ENCODE measurements at regions not wholly inside any gene's neighbourhood (a gene's known extent, or its start where the extent isn't known, plus 50 kb on each side); places are given as distances from the start of the nearest gene placed in this dataset.
"Not testable (repeated sequence)": the region's sequence is repeated elsewhere in the genome, so short reads cannot be mapped to it uniquely, and the experiment has no call there.

GRCh38 chr14:66254038-66254437, 232.1 kb upstream of the CCDC196 start:
- no peak overlapping the region for H3K27ac ChIP-seq
- TF ChIP-seq, protein P1, sequence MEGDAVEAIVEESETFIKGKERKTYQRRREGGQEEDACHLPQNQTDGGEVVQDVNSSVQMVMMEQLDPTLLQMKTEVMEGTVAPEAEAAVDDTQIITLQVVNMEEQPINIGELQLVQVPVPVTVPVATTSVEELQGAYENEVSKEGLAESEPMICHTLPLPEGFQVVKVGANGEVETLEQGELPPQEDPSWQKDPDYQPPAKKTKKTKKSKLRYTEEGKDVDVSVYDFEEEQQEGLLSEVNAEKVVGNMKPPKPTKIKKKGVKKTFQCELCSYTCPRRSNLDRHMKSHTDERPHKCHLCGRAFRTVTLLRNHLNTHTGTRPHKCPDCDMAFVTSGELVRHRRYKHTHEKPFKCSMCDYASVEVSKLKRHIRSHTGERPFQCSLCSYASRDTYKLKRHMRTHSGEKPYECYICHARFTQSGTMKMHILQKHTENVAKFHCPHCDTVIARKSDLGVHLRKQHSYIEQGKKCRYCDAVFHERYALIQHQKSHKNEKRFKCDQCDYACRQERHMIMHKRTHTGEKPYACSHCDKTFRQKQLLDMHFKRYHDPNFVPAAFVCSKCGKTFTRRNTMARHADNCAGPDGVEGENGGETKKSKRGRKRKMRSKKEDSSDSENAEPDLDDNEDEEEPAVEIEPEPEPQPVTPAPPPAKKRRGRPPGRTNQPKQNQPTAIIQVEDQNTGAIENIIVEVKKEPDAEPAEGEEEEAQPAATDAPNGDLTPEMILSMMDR (conservative IDR thresholded peaks at IDR 0.05; ENCODE audit: low read depth, low read length), result no peak
- no peak overlapping the region for H3K9ac ChIP-seq
- H2AFZ ChIP-seq (ENCODE audit: low read depth), result no peak overlapping the region
- no peaks in the 10 kb centered on the region for H3K36me3 ChIP-seq (ENCODE audit: insufficient read depth)
- no peaks in the 10 kb centered on the region for H3K4me1 ChIP-seq (ENCODE audit: low read depth, poor library complexity, severe bottlenecking)
- H3K4me2 ChIP-seq, result no peak overlapping the region
- no peaks in the 10 kb centered on the region for H3K27me3 ChIP-seq (ENCODE audit: insufficient read depth, low read depth)
- no peaks in the 10 kb centered on the region for H4K20me1 ChIP-seq (ENCODE audit: insufficient read depth)
- H3K4me3 ChIP-seq (IDR thresholded peaks at IDR 0.05; ENCODE audit: insufficient read depth, low read depth, low read length), result no peak overlapping the region
- H3K79me2 ChIP-seq (ENCODE audit: insufficient read depth, low read depth), result no peaks in the 10 kb centered on the region

DNA sequence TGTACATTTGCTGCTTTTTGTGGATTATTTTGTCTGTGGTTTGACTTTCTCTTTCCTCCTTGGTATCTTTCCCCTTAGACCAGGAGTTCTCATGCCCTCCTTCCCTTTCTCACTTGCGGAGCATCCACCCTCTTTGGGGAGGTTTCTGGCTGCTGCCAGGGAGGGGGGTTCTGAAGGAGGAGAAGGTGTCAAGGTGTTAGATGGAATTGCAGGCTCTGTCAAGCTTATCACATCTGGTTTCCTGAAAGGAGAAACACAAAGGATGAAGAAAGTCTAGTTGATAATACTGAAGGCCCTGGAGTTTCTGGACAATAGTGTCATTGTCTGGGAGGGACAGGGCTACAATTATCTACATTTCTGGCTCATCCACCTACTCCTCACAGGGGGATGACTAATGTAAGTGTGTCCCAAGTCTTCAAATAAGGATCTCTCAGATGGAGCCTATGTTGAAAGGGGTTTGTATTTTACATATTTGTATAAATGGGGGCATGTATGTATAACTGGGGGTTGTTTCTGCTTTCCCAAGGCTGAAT, 217.3 kb upstream of the CCDC196 start:
- H3K9ac ChIP-seq, result no peak overlapping the region
- no peak overlapping the region for H3K4me3 ChIP-seq (IDR thresholded peaks at IDR 0.05; ENCODE audit: insufficient read depth, low read depth, low read length)
- no peaks in the 10 kb centered on the region for H3K27me3 ChIP-seq (ENCODE audit: insufficient read depth, low read depth)
- H3K27ac ChIP-seq, result no peak overlapping the region
- no peaks in the 10 kb centered on the region for H3K4me1 ChIP-seq (ENCODE audit: low read depth, poor library complexity, severe bottlenecking)
- TF ChIP-seq, protein P1 (conservative IDR thresholded peaks at IDR 0.05; ENCODE audit: low read depth, low read length), result no peak
- H2AFZ ChIP-seq (ENCODE audit: low read depth), result no peak overlapping the region
- no peak overlapping the region for H3K4me2 ChIP-seq
- no peaks in the 10 kb centered on the region for H3K79me2 ChIP-seq (ENCODE audit: insufficient read depth, low read depth)
- no peaks in the 10 kb centered on the region for H4K20me1 ChIP-seq (ENCODE audit: insufficient read depth)
- no peaks in the 10 kb centered on the region for H3K36me3 ChIP-seq (ENCODE audit: insufficient read depth)

GRCh38 chr14:66272221-66272620, 213.9 kb upstream of the CCDC196 start:
- Histone ChIP-seq H3K9ac (no peak overlapping the region), H3K4me1 (ENCODE audit: low read depth, poor library complexity, severe bottlenecking) (no peaks in the 10 kb centered on the region), H3K4me2 (no peak overlapping the region), H4K20me1 (ENCODE audit: insufficient read depth) (no peaks in the 10 kb centered on the region), H3K79me2 (ENCODE audit: insufficient read depth, low read depth) (no peaks in the 10 kb centered on the region), H3K27me3 (ENCODE audit: insufficient read depth, low read depth) (no peaks in the 10 kb centered on the region), H3K27ac (no peak overlapping the region), H2AFZ (ENCODE audit: low read depth) (no peak overlapping the region), H3K4me3 (IDR thresholded peaks at IDR 0.05; ENCODE audit: insufficient read depth, low read depth, low read length) (no peak overlapping the region), H3K36me3 (ENCODE audit: insufficient read depth) (no peaks in the 10 kb centered on the region)
- TF ChIP-seq, protein P1 (conservative IDR thresholded peaks at IDR 0.05; ENCODE audit: low read depth, low read length), result no peak

GRCh38 chr14:66273261-66273832, 212.8 kb upstream of the CCDC196 start:
- Histone ChIP-seq H3K79me2 (ENCODE audit: insufficient read depth, low read depth) (no peaks in the 10 kb centered on the region), H3K4me3 (IDR thresholded peaks at IDR 0.05; ENCODE audit: insufficient read depth, low read depth, low read length) (no peak overlapping the region), H3K4me2 (no peak overlapping the region), H3K27me3 (ENCODE audit: insufficient read depth, low read depth) (no peaks in the 10 kb centered on the region), H3K9ac (no peak overlapping the region), H3K36me3 (ENCODE audit: insufficient read depth) (no peaks in the 10 kb centered on the region), H3K4me1 (ENCODE audit: low read depth, poor library complexity, severe bottlenecking) (no peaks in the 10 kb centered on the region), H4K20me1 (ENCODE audit: insufficient read depth) (no peaks in the 10 kb centered on the region), H3K27ac (no peak overlapping the region), H2AFZ (ENCODE audit: low read depth) (no peak overlapping the region)
- TF ChIP-seq, protein P1 (conservative IDR thresholded peaks at IDR 0.05; ENCODE audit: low read depth, low read length), result no peak

DNA sequence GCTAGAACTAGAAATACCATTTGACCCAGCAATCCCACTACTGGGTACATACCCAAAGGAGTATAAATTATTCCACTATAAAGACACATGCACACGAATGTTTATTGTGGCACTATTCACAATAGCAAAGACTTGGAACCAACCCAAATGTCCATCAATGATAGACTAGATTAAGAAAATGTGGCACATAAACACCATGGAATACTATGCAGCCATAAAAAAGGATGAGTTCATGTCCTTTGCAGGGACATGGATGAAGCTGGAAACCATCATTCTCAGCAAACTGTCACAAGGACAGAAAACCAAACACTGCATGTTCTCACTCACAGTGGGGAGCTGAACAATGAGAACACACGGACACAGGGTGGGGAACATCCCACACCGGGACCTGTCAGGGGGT, 207.8 kb upstream of the CCDC196 start:
- not testable (repeated sequence) for H3K79me2 ChIP-seq (ENCODE audit: insufficient read depth, low read depth); H3K27ac ChIP-seq; H4K20me1 ChIP-seq (ENCODE audit: insufficient read depth); H2AFZ ChIP-seq (ENCODE audit: low read depth); H3K36me3 ChIP-seq (ENCODE audit: insufficient read depth); H3K4me2 ChIP-seq; H3K4me1 ChIP-seq (ENCODE audit: low read depth, poor library complexity, severe bottlenecking); H3K4me3 ChIP-seq (IDR thresholded peaks at IDR 0.05; ENCODE audit: insufficient read depth, low read depth, low read length); H3K27me3 ChIP-seq (ENCODE audit: insufficient read depth, low read depth); H3K9ac ChIP-seq

Data from KMS-11 (cell line).